Endothelial cell of umbilical vein (primary cell): ENCODE measurements at regions not wholly inside any gene's neighbourhood (a gene's known extent, or its start where the extent isn't known, plus 50 kb on each side); places are given as distances from the start of the nearest gene placed in this dataset.

Experiments used
- BruUV-seq: library from RNA; stranded (reverse); fragments of 400-500 nt; replicated peaks from 2 replicates; lab custom pipeline; 2021; lab: Mats Ljungman, UMichigan
- CTCF ChIA-PET: fragments of 300-600, 350-600 bp; sonication (Branson Sonifier 250); formaldehyde crosslinking; loops from one replicate; lab custom pipeline; 2021; ENCODE audit warnings: antibody characterized with exemption, inconsistent platforms; lab: Charles Lee
- POLR2A ChIA-PET: fragments of 300-600, 350-600 bp; sonication (Branson Sonifier 250); formaldehyde crosslinking; loops from one replicate; lab custom pipeline; 2021; ENCODE audit warnings: antibody characterized with exemption, inconsistent platforms; lab: Charles Lee
- DNase-seq: peaks from one replicate; pipeline ENCODE4 v3.0.0-alpha.2; 2011; ENCODE audit warnings: low read depth, low spot score
- FAIRE-seq: peaks from 2 replicates; lab custom pipeline; 2011; peaks lifted over from hg19 to GRCh38; lab: Jason Lieb, UNC
- H2AFZ ChIP-seq: 2 replicates; pipeline ENCODE4 v1.6.0; 2012; ENCODE audit warnings: low read depth, low read length, control low read depth, inconsistent platforms
- H3K27ac ChIP-seq: 2 replicates; pipeline ENCODE4 v1.5.1; 2011; ENCODE audit warnings: low read depth, mild to moderate bottlenecking, control low read depth, low read length, moderate library complexity; ENCODE audit not compliant: insufficient read depth
- H3K27me3 ChIP-seq, 2 experiments: 2 replicates each; pipeline versions ENCODE4 v1.6.0 to v1.6.1; 2011; ENCODE audit warnings: low read length in 2 of 2, mixed read lengths in 1 of 2; ENCODE audit not compliant: control insufficient read depth in 2 of 2, insufficient read depth in 2 of 2
- H3K36me3 ChIP-seq, 2 experiments: 2 replicates in 1 of 2; 3 replicates in 1 of 2; pipeline ENCODE4 v1.5.1; 2011; ENCODE audit warnings: low read length in 2 of 2, mild to moderate bottlenecking in 1 of 2, moderate library complexity in 1 of 2; ENCODE audit not compliant: control insufficient read depth in 2 of 2, insufficient read depth in 2 of 2; ENCODE audit errors: extremely low read depth in 1 of 2
- H3K4me1 ChIP-seq: 3 replicates; pipeline ENCODE4 v1.5.1; 2011; ENCODE audit warnings: mild to moderate bottlenecking, low read length; ENCODE audit not compliant: control insufficient read depth, insufficient read depth; ENCODE audit errors: extremely low read depth
- H3K4me2 ChIP-seq: 2 replicates; pipeline ENCODE4 v1.6.1; 2011; ENCODE audit warnings: low read length, control low read depth, mixed read lengths; ENCODE audit not compliant: insufficient read depth
- H3K4me3 ChIP-seq, 3 experiments: fragments of 200-600 bp in 1 of 3; sonication (generic), shearing (Covaris generic) in 1 of 3; replicated peaks in 1 of 3; 2 replicates each; pipeline ENCODE4 v1.5.1; 2011 to 2016; ENCODE audit warnings: control low read depth in 3 of 3, low read length in 3 of 3, mild to moderate bottlenecking in 2 of 3, inconsistent platforms in 1 of 3, low read depth in 1 of 3, moderate library complexity in 1 of 3; ENCODE audit not compliant: insufficient read depth in 1 of 3
- H3K79me2 ChIP-seq: 2 replicates; pipeline ENCODE4 v1.6.0; 2012; ENCODE audit warnings: low read length, inconsistent platforms; ENCODE audit not compliant: control insufficient read depth, insufficient read depth
- H3K9ac ChIP-seq: replicated peaks from 2 replicates; pipeline ENCODE3; 2011; ENCODE audit warnings: low read length, control low read depth; ENCODE audit not compliant: insufficient read depth; ENCODE audit errors: extremely low read depth
- H3K9me1 ChIP-seq: replicated peaks from 3 replicates; pipeline ENCODE4 v1.6.0; 2011; ENCODE audit warnings: mild to moderate bottlenecking, low read length; ENCODE audit not compliant: control insufficient read depth, insufficient read depth; ENCODE audit errors: extremely low read depth
- H3K9me3 ChIP-seq: replicated peaks from 2 replicates; pipeline ENCODE4 v1.5.1; 2012; ENCODE audit warnings: low read length, inconsistent platforms; ENCODE audit not compliant: control insufficient read depth, insufficient read depth
- H4K20me1 ChIP-seq: replicated peaks from 2 replicates; pipeline ENCODE3; 2011; ENCODE audit warnings: mild to moderate bottlenecking, low read length; ENCODE audit not compliant: control insufficient read depth, insufficient read depth; ENCODE audit errors: extremely low read depth
- CTCF ChIP-seq, 2 donors: IDR thresholded peaks; 1 replicate in 1 of 2; 2 replicates in 1 of 2; pipeline ENCODE4 v1.5.1; 2011; ENCODE audit warnings: low read length in 2 of 2, mild to moderate bottlenecking in 2 of 2, moderate library complexity in 2 of 2, control low read depth in 1 of 2, inconsistent platforms in 1 of 2, low read depth in 1 of 2; ENCODE audit not compliant: insufficient read depth in 1 of 2; ENCODE audit errors: extremely low read depth in 1 of 2
- EZH2 ChIP-seq: IDR thresholded peaks from 2 replicates; pipeline ENCODE4 v1.6.1; 2012; ENCODE audit warnings: borderline replicate concordance, low read depth, mild to moderate bottlenecking, moderate library complexity, low read length, inconsistent platforms; ENCODE audit not compliant: severe bottlenecking
- FOS ChIP-seq: IDR thresholded peaks from 2 replicates; pipeline ENCODE4 v1.6.1; 2011; ENCODE audit warnings: mild to moderate bottlenecking, low read length, moderate library complexity, borderline replicate concordance; ENCODE audit not compliant: insufficient read depth
- GATA2 ChIP-seq: IDR thresholded peaks from 2 replicates; pipeline ENCODE4 v1.7.0; 2011; ENCODE audit warnings: low read depth, mild to moderate bottlenecking, moderate library complexity, mixed read lengths, low read length; ENCODE audit not compliant: insufficient read length, insufficient read depth
- JUN ChIP-seq: IDR thresholded peaks from 2 replicates; pipeline ENCODE4 v1.6.1; 2011; ENCODE audit warnings: borderline replicate concordance, low read depth; ENCODE audit not compliant: insufficient read length, insufficient read depth
- MAX ChIP-seq: IDR thresholded peaks from 2 replicates; pipeline ENCODE4 v1.6.1; 2011; ENCODE audit not compliant: insufficient read depth, insufficient read length
- MYC ChIP-seq: IDR thresholded peaks from one replicate; pipeline ENCODE4 v1.6.1; 2011; ENCODE audit warnings: mild to moderate bottlenecking, low read depth, low read length
- POLR2A ChIP-seq: IDR thresholded peaks from 2 replicates; pipeline ENCODE4 v1.6.1; 2012; ENCODE audit warnings: low read depth, mild to moderate bottlenecking, control low read depth, low read length
- POLR2AphosphoS5 ChIP-seq: IDR thresholded peaks from 2 replicates; pipeline ENCODE4 v1.6.1; 2012; ENCODE audit warnings: low read depth, mild to moderate bottlenecking, control low read depth, low read length, moderate library complexity; ENCODE audit not compliant: insufficient read depth
- dilution Hi-C: fragments of 300-500 bp; cut with MboI; formaldehyde crosslinking; loops from one replicate; pipeline ENCODE4 v1.15.0; 2019; ENCODE audit warnings: low sequenced_read_pairs; ENCODE audit not compliant: extremely low pct_ligation_motif_present
- intact Hi-C: fragments of 100-400 bp; cut with micrococcal nuclease; formaldehyde crosslinking; loops from one replicate; pipeline ENCODE4 v1.10.0; 2022

- ChIA-PET CTCF (no interaction called here), POLR2A (no interaction called here)
- no peak overlapping the region for H3K9ac ChIP-seq
- H3K9me1 ChIP-seq = no peaks in the 10 kb centered on the region
- H3K27ac ChIP-seq = no peak overlapping the region
- FAIRE-seq (no peak), DNase-seq (no peak)
- TF ChIP-seq POLR2A (no peak), MAX (no peak), FOS (no peak), GATA2 (no peak), POLR2AphosphoS5 (no peak), EZH2 (no peak), CTCF (IDR thresholded peaks at IDR 0.05; ENCODE audit: extremely low read depth in 1 of 2, insufficient read depth in 1 of 2, low read depth in 1 of 2, low read length in 2 of 2) (no peak), JUN (no peak), MYC (no peak)
- no peaks in the 10 kb centered on the region for H3K27me3 ChIP-seq
- intact Hi-C loops = no loop called here
- H2AFZ ChIP-seq = no peak overlapping the region
- H3K4me3 ChIP-seq = no peak overlapping the region
- no peak overlapping the region for H3K4me2 ChIP-seq
- H3K9me3 ChIP-seq = no peaks in the 10 kb centered on the region
- H4K20me1 ChIP-seq = no peaks in the 10 kb centered on the region
- BruUV-seq = no TSS peak
- H3K4me1 ChIP-seq = no peaks in the 10 kb centered on the region
- dilution Hi-C loops = no loop called here
- H3K79me2 ChIP-seq = no peaks in the 10 kb centered on the region
- no peaks in the 10 kb centered on the region for H3K36me3 ChIP-seq
Observed at GRCh38 chr16:54579106-54579728, 292.6 kb upstream of the IRX3 start.
